Jurkat, Clone E6-1 (cell line): ENCODE measurements at regions not wholly inside any gene's neighbourhood (a gene's known extent, or its start where the extent isn't known, plus 50 kb on each side); places are given as distances from the start of the nearest gene placed in this dataset.

Source experiments
- DNase-seq: peaks from one replicate; pipeline ENCODE4 v3.0.0-alpha.2; 2011; ENCODE audit warnings: low read depth, low spot score
- H3K4me3 ChIP-seq: 2 replicates; pipeline ENCODE4 v1.5.1; 2011; ENCODE audit warnings: mild to moderate bottlenecking, low read length, control low read depth, moderate library complexity

GRCh38 chr14:44168566-44168965 lies 338.5 kb downstream of the FSCB start:
- DNase-seq = no peak
- no peak overlapping the region for H3K4me3 ChIP-seq

GRCh38 chr14:44166611-44167010 lies 340.5 kb downstream of the FSCB start:
- H3K4me3 ChIP-seq = no peak overlapping the region
- DNase-seq = no peak

GRCh38 chr14:44165936-44166335 lies 341.1 kb downstream of the FSCB start:
- H3K4me3 ChIP-seq = no peak overlapping the region
- DNase-seq = no peak

- DNase-seq = no peak
- no peak overlapping the region for H3K4me3 ChIP-seq
Observed at GRCh38 chr14:44165286-44165685, 341.8 kb downstream of the FSCB start.

GRCh38 chr14:44163946-44164345 lies 343.1 kb downstream of the FSCB start:
- H3K4me3 ChIP-seq = no peak overlapping the region
- no peak for DNase-seq

GRCh38 chr14:44162197-44162596 lies 344.9 kb downstream of the FSCB start:
- no peak for DNase-seq
- no peak overlapping the region for H3K4me3 ChIP-seq

GRCh38 chr14:44154874-44155273 lies 352.2 kb downstream of the FSCB start:
- DNase-seq = no peak

GRCh38 chr14:44154446-44154845 lies 352.6 kb downstream of the FSCB start:
- DNase-seq = no peak
- H3K4me3 ChIP-seq = no peak overlapping the region

More at GRCh38 chr14:44154874-44155273, 352.2 kb downstream of the FSCB start:
- no peak overlapping the region for H3K4me3 ChIP-seq

GRCh38 chr14:44151130-44151820 lies 355.8 kb downstream of the FSCB start:
- no peak for DNase-seq
- no peak overlapping the region for H3K4me3 ChIP-seq

GRCh38 chr14:44149597-44149996 lies 357.5 kb downstream of the FSCB start:
- H3K4me3 ChIP-seq = no peak overlapping the region
- DNase-seq = peak; percentile 7

GRCh38 chr14:44142006-44142405 lies 365.1 kb downstream of the FSCB start:
- no peak for DNase-seq
- no peak overlapping the region for H3K4me3 ChIP-seq

- H3K4me3 ChIP-seq = peak overlapping the region; percentile 7
- no peak for DNase-seq
Observed at GRCh38 chr14:44135972-44136371, 371.1 kb downstream of the FSCB start.

GRCh38 chr14:44131861-44132260 lies 375.2 kb downstream of the FSCB start:
- H3K4me3 ChIP-seq = no peak overlapping the region
- no peak for DNase-seq

GRCh38 chr14:44113769-44114730 lies 393.0 kb downstream of the FSCB start:
- DNase-seq = no peak
- H3K4me3 ChIP-seq = no peak overlapping the region

- H3K4me3 ChIP-seq = no peak overlapping the region
Observed at GRCh38 chr14:44112774-44113460, 394.2 kb downstream of the FSCB start.

GRCh38 chr14:44109036-44109435 lies 398.0 kb downstream of the FSCB start:
- H3K4me3 ChIP-seq = no peak overlapping the region
- no peak for DNase-seq

More at GRCh38 chr14:44112774-44113460, 394.2 kb downstream of the FSCB start:
- no peak for DNase-seq

GRCh38 chr14:44108601-44109000 lies 398.5 kb downstream of the FSCB start:
- DNase-seq = no peak
- no peak overlapping the region for H3K4me3 ChIP-seq

GRCh38 chr14:44107156-44107555 lies 399.9 kb downstream of the FSCB start:
- no peak overlapping the region for H3K4me3 ChIP-seq
- no peak for DNase-seq

GRCh38 chr14:44099743-44100488 lies 407.2 kb downstream of the FSCB start:
- H3K4me3 ChIP-seq = no peak overlapping the region
- no peak for DNase-seq
